Osteocyte (in vitro differentiated cells): ENCODE measurements at regions not wholly inside any gene's neighbourhood (a gene's known extent, or its start where the extent isn't known, plus 50 kb on each side); places are given as distances from the start of the nearest gene placed in this dataset.

Experiments
- DNase-seq: peaks from one replicate; pipeline ENCODE4 v3.0.0; 2021; ENCODE audit warnings: mixed read lengths; ENCODE audit not compliant: unreplicated experiment; ENCODE audit errors: extremely low spot score
- H3K27ac Mint-ChIP-seq: one replicate; pipeline ENCODE4 v1.8.0; 2021; ENCODE audit warnings: mild to moderate bottlenecking, mixed read lengths; ENCODE audit not compliant: unreplicated experiment
- H3K27me3 Mint-ChIP-seq: one replicate; pipeline ENCODE4 v1.8.0; 2021; ENCODE audit warnings: mixed read lengths; ENCODE audit not compliant: unreplicated experiment
- H3K36me3 Mint-ChIP-seq: one replicate; pipeline ENCODE4 v1.8.0; 2021; ENCODE audit warnings: mixed read lengths; ENCODE audit not compliant: unreplicated experiment
- H3K4me1 Mint-ChIP-seq: one replicate; pipeline ENCODE4 v1.8.0; 2021; ENCODE audit warnings: mixed read lengths; ENCODE audit not compliant: unreplicated experiment
- H3K4me3 Mint-ChIP-seq: one replicate; pipeline ENCODE4 v1.8.0; 2021; ENCODE audit warnings: mild to moderate bottlenecking, moderate library complexity, mixed read lengths; ENCODE audit not compliant: unreplicated experiment
- H3K9me3 Mint-ChIP-seq: one replicate; pipeline ENCODE4 v1.8.0; 2021; ENCODE audit warnings: mixed read lengths; ENCODE audit not compliant: unreplicated experiment
- TF ChIP-seq, protein P1 (sequence below): fragments of 200-600 bp; sonication (generic); IDR thresholded peaks from 2 replicates; pipeline ENCODE4 v1.5.0; 2021; ENCODE audit warnings: antibody characterized with exemption, mild to moderate bottlenecking, moderate library complexity

DNA sequence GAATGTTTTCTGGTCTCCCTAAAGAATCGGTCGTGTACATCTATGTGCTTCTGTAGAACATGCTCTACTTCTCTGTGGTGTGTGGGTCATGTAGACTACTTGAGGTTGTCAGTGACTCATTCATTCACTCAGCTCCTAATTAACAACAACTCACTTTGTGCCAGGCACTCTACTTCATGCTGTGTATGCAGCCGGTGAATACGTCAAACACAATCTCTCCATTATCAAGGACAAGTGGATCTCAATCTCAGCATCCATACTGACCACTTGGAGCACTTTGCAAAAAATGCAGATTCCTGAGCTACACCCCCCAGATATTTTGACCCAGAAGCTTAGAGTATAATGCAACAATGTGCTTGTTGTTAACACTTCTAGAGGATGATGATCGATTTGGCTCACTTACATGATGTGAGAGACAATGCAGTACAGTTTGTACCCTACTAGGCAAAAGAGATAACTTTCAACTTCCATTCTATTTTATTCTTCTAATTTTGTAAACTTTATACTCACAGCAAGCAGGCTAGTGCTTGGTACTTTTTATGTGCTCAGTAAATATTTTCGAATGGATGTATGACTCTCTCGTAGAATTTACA lies 508.6 kb upstream of the ADAMTS5 start:
- TF ChIP-seq, protein P1, sequence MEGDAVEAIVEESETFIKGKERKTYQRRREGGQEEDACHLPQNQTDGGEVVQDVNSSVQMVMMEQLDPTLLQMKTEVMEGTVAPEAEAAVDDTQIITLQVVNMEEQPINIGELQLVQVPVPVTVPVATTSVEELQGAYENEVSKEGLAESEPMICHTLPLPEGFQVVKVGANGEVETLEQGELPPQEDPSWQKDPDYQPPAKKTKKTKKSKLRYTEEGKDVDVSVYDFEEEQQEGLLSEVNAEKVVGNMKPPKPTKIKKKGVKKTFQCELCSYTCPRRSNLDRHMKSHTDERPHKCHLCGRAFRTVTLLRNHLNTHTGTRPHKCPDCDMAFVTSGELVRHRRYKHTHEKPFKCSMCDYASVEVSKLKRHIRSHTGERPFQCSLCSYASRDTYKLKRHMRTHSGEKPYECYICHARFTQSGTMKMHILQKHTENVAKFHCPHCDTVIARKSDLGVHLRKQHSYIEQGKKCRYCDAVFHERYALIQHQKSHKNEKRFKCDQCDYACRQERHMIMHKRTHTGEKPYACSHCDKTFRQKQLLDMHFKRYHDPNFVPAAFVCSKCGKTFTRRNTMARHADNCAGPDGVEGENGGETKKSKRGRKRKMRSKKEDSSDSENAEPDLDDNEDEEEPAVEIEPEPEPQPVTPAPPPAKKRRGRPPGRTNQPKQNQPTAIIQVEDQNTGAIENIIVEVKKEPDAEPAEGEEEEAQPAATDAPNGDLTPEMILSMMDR: no peak
- H3K36me3 Mint-ChIP-seq: no peaks in the 10 kb centered on the region
- no peak overlapping the region for H3K4me3 Mint-ChIP-seq
- H3K27ac Mint-ChIP-seq: no peak overlapping the region
- peaks cover 7% of the 10 kb centered on the region for H3K9me3 Mint-ChIP-seq
- no peaks in the 10 kb centered on the region for H3K27me3 Mint-ChIP-seq
- no peak for DNase-seq
- peaks cover 20% of the 10 kb centered on the region for H3K4me1 Mint-ChIP-seq

DNA sequence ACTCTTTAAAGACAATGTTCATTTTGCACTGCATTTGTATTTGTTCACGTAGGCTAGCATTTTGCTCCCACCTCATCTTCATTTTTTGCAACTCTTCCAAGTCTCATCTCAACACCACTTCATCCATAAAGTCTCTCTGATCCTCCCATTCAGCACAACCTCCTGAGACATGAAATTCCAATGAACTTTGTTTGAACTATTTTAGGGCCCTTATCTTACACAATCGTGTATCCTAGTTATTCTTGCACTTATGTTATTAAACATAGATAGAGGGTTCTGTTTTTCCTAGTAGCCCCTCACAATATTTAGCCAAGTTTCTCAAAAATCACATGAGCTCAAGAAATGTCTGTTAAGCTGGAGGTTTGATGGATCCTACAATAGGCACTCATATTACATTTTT lies 500.5 kb upstream of the ADAMTS5 start:
- no peak overlapping the region for H3K4me3 Mint-ChIP-seq
- no peak overlapping the region for H3K27ac Mint-ChIP-seq
- no peaks in the 10 kb centered on the region for H3K9me3 Mint-ChIP-seq
- H3K4me1 Mint-ChIP-seq: peaks cover 9% of the 10 kb centered on the region
- DNase-seq: no peak
- H3K27me3 Mint-ChIP-seq: no peaks in the 10 kb centered on the region
- H3K36me3 Mint-ChIP-seq: no peaks in the 10 kb centered on the region
- TF ChIP-seq, protein P1: no peak

DNA sequence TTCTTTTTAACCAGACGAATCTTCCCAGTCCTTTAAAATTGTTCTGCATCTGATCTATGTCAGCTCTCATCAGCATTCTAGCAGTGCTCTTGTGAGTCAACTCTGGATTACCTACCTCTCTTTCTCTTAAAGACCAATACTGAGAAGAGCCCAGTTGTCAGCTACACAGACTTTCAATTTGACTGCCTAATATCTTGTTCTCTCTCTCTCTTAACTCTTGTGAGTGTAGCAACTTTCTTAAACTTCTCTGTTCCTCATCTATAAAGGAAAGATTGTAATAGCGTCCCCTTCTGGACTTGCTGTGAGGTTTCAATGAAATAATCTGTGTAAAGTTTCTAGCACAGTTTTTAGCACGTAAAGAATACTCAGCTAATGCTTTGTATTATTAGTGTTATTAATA lies 499.3 kb upstream of the ADAMTS5 start:
- peaks cover 11% of the 10 kb centered on the region for H3K4me1 Mint-ChIP-seq
- H3K9me3 Mint-ChIP-seq: no peaks in the 10 kb centered on the region
- H3K27me3 Mint-ChIP-seq: no peaks in the 10 kb centered on the region
- H3K27ac Mint-ChIP-seq: no peak overlapping the region
- no peaks in the 10 kb centered on the region for H3K36me3 Mint-ChIP-seq
- DNase-seq: no peak
- TF ChIP-seq, protein P1: no peak
- no peak overlapping the region for H3K4me3 Mint-ChIP-seq

DNA sequence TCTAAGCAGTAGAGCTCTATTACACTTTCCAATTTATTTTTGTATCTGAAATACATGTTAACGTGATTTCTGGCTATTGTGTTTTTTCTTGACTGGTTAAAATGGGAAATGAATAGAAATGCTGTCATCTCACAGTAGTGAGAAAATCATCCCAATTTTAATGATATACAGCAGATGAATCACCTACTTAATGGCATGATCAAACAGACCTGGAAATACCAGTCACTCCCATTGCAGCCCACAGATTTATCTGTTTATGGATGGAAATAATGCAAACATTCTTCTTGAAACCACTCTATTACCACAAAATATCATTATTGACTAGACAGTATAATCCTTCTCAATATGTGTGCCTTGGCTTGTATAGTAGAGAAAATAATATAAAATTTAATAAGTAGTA lies 497.8 kb upstream of the ADAMTS5 start:
- no peak for DNase-seq
- Mint-ChIP-seq H3K9me3 (no peaks in the 10 kb centered on the region), H3K27me3 (no peaks in the 10 kb centered on the region), H3K27ac (no peak overlapping the region), H3K4me1 (peaks cover 11% of the 10 kb centered on the region), H3K4me3 (no peak overlapping the region), H3K36me3 (no peaks in the 10 kb centered on the region)
- TF ChIP-seq, protein P1: no peak

DNA sequence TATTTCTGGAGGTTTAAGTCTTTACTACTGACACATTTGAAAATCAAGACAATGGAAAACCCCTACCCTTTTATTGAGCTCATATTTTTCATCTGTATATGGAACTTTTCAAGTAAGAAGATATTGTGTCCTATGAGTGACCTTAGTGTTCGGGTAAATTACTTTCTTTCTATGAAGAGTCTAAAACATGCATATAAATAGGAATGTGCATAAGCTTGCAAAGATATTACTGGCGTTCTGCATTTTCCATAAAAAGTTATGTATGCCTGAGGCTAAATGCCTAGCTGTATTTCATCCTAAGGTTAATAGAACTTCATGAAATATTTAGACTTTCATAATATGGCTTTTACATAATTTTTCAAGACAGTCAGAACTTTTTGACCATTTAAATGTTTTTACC lies 495.8 kb upstream of the ADAMTS5 start:
- no peaks in the 10 kb centered on the region for H3K27me3 Mint-ChIP-seq
- H3K9me3 Mint-ChIP-seq: no peaks in the 10 kb centered on the region
- TF ChIP-seq, protein P1: no peak
- peaks cover 11% of the 10 kb centered on the region for H3K4me1 Mint-ChIP-seq
- H3K36me3 Mint-ChIP-seq: no peaks in the 10 kb centered on the region
- H3K27ac Mint-ChIP-seq: no peak overlapping the region
- no peak for DNase-seq
- H3K4me3 Mint-ChIP-seq: no peak overlapping the region
